Epidermal melanocyte (primary cell): ENCODE measurements at regions not wholly inside any gene's neighbourhood (a gene's known extent, or its start where the extent isn't known, plus 50 kb on each side); places are given as distances from the start of the nearest gene placed in this dataset.

ENCODE experiments used
- DNase-seq: peaks from one replicate; pipeline ENCODE4 v3.0.0; 2011; ENCODE audit warnings: low spot score; ENCODE audit not compliant: insufficient read length

DNA sequence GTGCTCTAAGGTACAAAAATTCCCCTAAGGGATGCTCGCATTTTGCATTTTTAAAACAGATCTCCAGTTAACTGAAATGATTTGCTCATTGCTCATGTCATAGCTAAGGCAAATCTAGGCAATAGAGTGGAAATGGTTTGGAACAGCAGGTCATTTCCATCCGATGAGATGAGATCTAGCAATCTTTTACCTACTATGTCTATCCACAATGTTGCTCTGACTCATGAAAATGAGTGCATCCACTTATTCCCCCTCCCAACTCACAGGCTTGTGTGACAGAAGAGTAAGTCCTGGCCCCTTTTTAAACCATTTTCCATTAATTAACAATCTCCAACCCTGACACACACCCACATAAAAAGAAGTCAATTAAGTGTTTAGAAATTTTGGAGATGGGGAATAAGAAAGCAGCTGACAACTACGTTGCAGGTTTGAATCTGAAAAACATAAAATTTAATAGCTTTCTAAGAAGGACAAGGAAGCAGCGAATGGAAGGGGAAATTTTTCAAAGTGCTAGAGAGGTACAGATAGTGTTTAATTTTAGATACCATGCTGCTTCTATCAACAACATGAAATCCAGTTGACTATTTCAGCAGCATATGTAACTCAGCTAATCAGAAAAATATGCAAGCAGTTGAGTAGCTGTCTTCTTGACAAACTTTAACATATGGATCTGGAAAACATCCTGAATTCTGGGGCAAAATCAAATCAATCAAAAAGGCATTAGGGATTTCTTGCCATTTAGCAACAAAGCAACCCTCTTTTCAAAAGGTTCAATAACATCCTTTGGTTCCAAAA is 112.0 kb downstream of the TMCO5A start:
- no peak for DNase-seq

DNA sequence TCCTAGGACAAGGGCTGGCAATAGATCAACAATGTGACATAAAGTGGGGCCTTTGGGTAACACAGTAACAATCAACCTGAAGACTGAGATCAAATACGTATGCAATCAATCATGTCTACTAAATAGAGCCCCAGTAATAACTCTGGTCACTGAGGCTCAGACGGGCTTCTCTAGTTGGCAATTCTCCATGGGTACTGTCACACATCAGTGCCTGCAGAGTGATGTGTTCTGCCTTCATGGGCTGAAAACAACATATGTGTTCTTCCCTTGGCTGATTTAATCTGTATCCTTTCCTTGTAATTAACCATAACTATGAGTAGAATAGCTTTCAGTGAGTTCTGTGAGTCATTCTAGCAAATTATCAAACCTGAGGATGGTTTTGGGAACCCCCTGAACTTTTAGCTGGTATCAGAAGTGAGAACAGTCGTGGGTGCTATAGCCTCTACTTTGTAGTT is 113.6 kb downstream of the TMCO5A start:
- no peak for DNase-seq

DNA sequence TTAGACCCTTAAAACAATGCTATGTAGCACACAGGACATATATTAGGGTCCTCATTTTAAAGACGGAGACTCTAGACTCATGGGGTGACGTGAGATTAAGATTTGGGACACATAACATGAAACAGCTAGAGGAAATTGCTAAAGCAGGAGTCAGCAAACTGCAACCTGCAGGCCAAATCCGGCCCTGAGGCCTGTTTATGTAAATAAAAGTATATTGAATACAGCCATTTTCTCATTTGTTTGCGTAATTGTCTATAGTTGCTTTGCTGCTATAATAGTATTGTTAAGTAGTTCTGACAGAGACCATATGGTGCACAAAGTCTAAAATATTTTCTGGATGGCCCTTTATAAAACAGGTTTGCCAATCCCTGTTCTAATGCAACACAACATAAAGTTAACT is 115.5 kb downstream of the TMCO5A start:
- DNase-seq = no peak

DNA sequence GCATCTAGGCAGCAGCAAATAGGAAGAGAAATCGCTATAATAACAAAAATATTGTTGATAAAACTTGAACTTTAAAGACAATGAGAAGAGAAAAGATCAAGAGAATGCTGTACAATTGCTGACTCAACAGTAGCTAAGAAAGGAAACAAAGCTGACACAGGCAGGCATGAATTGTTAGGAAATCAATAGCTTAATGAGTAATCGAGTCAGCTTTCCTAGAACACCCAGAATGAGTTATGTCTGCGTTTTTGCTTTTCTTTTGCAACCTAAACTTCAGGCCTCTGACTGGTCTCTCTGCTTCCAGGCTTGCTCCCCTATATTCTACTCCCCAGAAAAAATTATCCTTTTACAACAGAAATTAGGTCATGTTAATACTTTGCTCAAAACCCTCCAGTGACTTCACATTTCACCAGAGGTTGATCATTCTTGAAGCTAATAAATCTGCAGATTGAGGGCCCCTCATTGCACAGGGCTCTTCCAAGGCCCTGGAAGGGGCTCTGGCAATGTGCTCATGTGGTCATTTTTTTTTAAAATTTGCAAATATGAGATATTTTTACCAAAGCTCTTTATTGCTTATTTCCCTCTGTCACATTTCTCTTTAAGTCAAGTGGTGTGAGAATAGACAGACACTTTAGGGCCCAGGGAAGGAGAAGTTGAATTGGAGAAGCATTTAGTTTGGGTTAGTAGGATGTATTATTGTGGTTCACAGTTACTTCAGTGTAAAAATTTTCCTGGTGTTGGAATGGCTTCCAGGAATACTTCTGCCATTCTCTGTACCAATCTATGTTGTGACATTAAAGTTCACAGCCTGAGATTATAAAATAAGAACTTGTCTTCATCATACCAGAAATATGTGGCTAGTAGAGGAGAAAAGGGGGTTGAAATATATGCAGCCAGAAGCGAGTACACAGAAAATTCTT is 116.3 kb downstream of the TMCO5A start:
- DNase-seq = no peak

DNA sequence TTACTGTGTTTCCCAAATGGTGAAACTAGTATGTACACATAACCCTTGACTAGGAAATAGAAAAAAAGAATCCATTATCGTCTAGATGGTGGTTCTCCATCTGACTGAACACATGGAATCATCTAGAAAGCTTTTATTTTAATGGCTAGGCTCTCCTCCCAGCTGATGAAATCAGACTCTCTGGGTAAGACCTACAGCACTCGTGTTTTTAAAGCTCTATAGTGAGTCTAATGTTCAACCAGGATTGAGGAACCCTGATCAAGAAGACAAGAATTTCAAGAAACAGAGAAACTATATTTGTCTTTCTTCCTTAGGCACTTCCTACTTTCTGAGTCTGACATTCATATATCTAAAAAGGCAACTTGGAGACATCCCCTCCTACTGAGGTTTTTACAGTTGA is 118.8 kb downstream of the TMCO5A start:
- no peak for DNase-seq

DNA sequence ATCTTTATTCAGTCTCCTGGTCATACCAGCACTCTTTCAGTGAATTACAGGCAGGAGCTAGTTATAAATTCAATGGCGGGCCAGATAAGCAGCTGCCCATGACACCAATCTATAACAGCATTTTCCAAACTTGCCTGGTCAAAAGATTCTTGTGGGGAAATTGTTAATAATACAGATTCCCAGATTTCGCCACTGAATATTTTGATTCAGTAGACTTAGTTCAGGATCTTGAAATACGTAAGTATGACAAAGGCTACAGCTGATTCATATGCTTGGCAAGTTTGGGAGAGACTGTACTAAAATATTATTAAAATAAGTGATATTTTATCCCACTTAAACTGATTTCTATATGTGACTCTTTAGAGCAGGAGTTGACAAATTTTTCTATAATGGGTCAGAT is 119.3 kb downstream of the TMCO5A start:
- DNase-seq = no peak

DNA sequence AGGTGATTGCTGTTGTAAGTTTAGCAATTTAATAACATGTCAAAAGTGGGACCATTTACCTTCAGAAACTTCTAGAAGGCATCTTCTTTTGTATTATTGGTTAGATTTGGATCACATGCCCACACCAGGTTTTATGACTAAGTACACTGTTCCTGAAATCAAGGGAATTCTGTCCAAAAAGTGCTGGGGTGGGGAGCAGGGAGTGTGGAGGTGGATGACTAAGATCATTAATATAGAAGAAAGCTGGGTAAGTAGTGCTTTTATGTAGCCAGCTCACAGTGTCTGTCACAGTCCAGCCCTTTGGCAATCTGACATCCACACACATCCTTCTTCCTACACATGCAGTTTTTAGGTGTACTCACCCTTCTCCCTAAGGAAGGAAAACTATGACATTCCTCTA is 120.0 kb downstream of the TMCO5A start:
- no peak for DNase-seq

DNA sequence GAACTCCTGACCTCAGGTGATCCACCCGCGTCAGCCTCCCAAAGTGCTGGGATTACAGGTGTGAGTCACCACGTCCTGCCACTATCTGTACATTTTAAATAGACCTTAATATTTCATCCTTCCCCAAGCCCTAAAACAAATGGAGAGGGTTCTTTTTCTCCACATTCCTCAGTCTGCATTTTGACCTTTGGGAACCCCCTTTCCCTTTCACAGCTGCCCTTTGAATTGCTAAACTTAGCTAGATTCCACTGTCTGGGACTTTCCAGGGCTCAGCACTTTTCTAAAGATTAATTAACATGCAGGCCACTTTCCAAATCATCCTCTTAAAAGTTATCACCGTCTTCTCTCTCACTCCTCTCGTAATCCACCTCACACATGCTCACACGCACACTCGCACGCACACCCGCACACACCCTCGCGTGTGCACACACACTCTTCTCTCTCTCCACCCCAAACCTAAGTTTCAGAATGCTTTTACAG is 124.2 kb downstream of the TMCO5A start:
- no peak for DNase-seq

DNA sequence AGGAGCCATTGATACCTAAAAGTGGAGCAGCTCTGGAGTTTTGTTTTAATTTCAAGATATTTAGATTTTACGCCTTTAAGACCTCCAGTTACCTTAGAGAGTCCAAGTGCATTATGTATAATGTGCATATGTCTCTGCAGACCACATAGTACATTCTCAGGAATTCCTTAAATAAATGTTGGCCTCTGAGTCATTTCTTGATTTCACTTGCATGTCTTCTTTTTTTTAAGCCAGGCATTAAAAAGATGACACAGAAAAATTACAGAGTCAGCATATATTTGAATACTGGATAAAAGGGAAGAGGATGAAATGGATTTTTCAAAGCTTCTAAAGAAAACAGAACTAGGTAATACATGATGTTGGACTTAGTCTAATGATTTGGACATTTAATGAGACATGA is 125.2 kb downstream of the TMCO5A start:
- DNase-seq = no peak

DNA sequence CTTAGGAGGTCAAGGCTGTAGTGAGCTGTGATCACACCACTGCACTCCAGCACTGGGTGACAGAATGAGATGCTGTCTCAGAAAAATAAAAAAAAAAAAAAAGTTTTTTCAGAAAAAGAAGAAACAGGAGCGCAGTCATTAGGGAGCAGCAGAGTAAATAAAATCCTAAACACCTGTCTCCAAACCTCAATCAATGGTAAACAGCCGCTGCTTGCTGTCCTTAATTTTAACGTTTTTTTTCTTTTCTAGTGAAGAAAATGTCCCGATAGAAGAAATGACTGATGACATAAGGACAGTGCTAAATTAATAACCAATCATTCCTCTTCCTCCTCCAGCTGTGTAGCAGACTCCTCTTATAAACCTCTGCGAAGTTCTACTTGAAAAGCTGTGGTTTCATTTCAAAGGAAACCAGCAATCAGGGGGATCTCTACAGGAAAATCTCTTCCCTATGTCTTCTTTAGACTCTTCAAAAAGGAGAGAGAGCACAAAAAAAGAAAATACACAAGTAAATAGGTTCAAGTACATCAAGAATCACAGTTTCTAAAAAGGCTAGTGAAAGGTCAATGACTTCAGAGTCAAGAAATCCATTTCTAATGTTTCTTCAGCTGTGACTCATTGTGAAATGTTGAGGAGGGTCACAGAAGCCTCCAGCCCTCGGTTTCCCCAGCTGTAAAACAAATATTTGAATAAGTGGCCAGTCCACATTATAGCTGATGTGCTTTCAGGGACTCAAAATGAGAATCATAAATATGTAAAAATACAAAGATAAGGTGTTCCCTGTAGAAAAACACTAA is 127.6 kb downstream of the TMCO5A start:
- DNase-seq = no peak

DNA sequence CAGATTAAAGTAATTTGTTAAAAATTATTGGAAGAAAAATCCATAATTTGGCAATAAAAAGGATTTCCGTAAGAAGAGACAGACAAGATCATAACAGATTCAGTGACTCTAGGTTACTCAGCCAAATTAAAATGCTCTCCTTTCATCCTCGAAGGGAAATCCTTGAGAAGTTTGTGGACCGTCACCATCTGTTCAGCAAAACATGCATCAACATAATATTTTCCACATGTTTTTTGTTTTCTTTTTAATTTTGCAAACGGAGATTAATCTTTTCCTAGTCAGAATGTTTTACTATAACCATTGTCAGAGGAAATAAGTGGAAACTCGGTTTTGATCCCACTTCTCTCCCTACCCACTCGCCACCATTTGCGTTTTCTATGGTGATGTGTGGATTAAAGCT is 128.3 kb downstream of the TMCO5A start:
- no peak for DNase-seq

DNA sequence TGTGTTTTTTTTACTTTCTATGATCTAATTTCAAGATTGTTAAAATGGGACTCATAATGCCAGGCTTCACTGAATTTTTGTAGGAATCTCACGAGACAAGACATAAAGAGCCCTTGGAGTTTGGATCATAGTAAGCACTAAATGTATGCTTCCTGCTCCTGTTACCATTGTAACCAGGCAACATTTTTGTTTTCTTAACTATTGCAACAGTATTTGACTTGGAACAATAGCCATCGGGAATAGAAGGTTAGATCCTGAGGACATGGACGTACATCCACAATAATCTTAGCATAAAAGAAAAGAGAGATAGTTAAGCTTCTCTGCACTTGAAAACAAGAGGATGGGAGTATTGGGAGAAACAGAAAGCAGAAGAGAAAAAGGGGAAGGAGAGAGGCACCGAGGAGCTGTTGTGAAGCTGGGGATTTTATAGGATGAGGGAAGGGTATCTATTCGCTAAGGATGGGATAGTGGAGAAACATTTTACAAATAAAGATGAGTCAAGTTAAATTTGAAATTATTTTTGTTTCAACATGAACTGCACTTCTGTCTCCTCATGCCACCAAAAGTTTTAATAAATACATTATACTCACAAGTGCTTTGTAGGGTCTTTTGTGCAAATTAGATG is 131.4 kb downstream of the TMCO5A start:
- DNase-seq = no peak

DNA sequence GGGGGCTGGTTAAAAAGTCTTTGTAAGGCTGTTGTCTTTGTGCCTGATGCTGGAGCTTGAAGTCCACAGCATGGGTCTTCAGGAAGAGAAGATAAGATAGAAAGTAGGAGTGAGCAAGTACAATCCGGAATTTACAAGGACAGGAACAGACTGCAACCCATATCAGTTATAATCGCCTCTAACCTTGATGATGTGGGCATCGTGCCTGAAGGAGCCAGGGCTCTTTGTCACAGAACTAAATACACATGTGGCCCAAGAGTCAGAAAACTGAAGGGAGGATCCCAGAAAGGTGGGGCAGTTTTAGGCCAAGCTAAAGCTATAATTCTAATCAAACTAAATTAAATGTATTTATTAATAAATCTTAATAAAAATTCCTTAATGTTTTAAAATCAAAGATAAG is 132.2 kb downstream of the TMCO5A start:
- DNase-seq = no peak

DNA sequence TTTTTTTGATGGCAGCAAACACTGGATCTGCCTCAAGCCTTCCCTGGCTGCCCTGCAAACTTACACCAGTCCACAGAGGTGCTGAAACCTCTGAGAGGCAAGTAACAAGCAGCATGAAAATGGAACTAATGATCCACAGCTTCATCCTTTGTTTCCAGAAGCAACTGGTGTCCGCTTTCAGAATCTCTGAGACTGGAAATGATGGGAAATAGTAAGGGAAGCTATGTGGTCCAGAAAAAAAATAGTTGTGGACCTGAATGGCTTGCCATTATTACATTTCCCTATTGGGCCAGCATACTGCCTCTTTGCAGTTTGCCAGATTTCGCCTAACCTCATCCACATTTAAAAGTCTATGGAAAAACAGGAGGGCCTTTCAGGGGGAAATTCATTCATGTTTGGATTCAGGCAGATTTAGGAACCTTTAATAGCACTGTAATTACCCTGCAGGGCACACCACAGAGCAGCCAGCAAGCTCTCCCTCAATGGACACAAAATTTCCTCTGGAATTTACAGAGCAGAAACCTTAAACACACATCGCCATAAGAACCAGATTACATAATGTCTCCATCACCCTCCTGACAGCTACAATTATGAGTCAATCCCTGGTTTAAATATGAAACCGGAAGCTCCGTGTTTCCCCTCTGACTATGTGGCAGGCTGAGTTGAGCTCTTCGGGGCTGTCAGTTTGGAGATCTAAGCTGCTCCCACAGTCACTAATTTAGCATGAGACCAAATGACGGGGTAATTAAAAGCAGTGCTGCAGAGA is 134.4 kb downstream of the TMCO5A start:
- DNase-seq = no peak

DNA sequence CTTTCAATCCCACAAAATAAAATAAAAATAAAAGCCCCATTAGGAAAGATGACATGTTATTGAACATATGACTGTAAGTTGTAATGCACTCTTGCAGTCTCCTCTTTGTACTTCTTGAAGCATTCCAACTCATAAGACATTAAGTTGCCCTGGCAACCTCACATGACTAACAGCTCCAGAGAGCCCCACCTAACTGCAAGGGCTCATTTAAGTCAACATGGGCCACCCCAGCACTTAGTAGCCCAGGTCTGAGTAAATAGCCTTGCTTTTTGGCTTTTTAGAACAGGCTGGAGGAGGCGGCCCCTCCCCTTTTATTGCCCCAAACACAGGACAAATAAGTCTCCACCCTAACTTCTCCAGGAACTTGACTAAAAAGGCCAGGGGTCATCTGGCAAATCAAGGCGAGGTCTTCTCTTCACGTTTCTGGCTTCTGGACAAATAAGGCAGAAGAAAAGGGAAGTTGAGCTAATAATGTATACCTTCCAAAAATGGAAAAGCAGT is 135.1 kb downstream of the TMCO5A start:
- no peak for DNase-seq

DNA sequence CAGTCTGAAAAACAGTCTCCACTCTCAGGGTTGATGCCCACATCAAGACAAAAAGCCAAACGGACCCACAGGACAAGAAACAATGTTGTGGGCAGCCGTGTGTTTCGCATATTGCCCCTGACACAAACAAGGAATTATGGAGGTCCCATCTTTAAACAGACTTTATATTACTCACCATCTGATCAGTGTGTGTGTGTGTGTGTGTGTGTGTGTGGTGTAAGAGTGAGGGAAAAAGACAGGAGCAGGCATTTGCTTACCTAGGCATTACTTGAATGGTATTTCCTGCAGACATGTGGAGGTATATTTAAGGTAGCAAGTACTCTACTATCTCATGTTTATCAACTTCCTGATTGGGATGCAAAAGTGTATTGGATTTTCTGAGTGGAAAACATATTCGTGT is 136.3 kb downstream of the TMCO5A start:
- no peak for DNase-seq

DNA sequence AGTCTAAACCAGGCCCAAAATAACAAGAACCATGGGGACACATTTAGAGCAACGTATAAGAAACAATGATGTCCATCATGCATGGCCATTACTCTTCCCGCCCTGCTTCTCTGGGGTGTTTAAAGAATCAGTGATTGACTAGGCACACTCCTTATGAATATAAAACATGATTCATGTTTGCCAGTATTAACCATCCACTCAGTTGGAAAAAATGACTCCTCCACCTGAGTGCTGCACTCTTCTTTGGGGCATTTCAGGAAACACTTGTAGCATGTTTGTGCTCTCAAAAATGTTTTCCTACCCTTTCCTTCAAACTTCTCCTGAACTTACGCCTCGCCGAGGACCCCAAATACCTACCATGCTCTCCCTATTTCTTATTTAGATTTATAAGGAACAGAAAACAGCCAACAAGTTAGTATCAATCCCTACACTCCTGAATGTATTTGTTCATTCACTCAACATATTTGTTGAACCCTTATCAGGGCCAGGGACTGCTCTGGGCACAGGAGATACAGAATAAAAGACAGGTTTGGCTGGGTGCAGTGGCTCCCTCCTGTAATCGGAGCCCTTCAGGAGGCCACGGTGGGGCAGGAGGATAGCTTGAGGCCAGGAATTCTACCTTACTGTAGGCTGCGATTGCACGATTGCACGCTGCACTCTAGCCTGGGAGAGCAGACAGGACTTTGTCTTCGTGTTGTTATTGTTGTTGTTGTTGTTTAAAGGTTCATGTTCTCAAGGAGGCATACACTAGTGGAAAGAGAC is 137.0 kb downstream of the TMCO5A start:
- no peak for DNase-seq

DNA sequence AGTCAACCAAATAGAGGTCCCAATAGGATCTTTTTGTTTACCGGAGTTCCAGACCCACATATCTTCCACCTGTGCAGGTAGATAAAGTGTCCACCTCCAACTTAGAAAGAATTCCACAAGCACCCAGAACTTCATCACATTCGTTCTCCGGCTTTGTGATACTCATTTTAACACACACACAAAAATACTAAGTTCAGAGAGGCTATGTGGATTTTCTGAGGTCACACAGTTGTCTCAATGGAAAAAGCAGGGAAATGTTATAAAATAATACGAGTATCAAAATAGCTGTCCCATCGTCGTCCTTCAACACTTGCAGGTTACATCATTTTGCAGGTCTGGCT is 137.5 kb downstream of the TMCO5A start:
- no peak for DNase-seq

DNA sequence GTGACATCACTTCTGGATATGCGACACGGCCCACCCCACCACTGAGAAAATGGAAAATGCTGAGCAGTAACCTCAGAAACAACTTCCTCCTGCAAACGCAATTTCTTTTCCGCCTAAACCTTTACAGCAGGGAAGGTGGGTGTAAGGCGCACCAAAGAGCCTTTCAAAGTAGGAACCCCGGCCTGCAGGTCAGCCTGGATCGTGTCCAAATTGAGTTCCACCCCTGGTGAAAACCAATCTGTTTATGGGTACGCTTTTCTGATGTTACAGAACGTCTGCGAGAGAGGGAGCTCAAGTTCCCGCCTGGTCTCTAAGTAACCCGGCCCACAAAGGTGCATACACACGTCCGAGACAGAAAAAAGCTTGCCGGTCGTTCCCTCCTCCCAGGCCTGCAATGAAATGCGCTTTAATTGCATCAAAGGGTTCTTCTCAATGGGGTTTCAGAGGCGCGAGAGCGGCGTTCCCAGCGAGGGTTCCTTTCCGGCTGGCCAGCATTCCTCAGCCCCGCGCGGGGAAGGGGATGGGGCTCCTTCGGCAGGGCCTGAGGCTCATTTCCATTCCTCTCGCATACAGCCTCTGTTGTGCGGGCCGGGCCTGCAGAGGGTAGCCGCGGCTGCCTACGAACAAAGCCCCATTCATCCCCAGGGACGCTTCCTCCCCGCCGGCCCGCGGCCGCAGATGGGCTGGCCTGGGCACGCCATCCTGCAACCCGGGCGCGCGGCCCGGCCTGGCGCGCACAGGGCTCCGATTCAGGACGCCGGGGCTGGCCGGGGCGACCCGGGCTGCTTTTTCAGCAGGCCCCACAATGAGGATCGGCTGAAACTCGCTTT is 138.1 kb downstream of the TMCO5A start:
- peak; percentile 51 for DNase-seq
